ENCODE measurements at regions not wholly inside any gene's neighbourhood (a gene's known extent, or its start where the extent isn't known, plus 50 kb on each side); places are given as distances from the start of the nearest gene placed in this dataset.
"Not testable (repeated sequence)": the region's sequence is repeated elsewhere in the genome, so short reads cannot be mapped to it uniquely, and the experiment has no call there.

DNA sequence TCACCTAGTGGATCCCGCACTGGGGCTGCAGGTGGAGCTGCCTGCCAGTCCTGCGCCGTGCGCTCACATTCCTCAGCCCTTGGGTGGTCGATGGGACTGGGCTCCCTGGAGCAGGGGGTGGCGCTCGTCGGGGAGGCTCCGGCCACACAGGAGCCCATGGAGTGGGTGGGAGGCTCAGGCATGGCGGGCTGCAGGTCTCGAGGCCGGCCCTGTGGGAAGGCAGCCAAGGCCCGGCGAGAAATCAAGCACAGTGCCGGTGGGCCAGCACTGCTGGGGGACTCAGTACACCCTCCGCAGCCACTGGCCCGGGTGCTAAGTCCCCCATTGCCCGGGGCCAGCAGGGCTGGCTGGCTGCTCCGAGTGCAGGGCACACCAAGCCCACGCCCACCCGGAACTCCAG is 1708.6 kb downstream of the OLFM4 start:
- DNase-seq = not testable (repeated sequence)

DNA sequence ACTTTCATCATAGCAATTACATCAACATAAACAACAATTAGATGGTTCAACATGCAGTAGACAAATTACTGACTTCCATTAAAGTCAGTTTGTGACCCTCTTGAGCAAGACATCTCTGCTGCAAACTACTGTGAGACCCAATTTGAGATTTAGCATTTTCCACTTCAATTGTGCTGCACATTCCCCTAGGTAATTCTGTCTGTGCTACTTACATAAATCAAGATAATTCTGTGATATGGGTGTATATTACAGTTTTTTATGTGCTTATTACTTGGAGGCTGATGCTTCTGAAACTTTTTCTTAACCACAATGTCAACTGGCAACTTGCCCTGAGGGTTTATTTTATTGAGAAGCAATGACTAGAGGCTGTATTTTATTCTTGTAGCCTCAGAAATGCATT is 1714.4 kb downstream of the OLFM4 start:
- DNase-seq = no peak

DNA sequence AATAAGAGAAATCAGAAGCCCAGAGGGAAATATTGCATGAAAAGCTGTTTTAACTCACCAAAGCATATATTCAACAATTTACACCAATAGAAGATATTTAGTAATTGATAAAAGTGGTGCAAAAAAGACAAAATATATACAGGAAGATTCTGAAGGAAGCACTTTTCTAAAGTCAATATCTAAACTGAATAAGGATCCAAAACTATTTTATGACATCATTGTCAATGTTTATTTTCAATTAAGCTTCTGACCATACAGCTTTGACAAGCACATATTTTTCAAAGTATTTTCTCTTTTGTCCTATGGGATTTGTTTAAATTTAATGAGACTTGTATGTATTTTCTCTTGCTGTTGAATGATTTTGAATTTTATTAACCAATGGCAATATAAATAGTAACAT is 1716.1 kb downstream of the OLFM4 start:
- no peak for DNase-seq

DNA sequence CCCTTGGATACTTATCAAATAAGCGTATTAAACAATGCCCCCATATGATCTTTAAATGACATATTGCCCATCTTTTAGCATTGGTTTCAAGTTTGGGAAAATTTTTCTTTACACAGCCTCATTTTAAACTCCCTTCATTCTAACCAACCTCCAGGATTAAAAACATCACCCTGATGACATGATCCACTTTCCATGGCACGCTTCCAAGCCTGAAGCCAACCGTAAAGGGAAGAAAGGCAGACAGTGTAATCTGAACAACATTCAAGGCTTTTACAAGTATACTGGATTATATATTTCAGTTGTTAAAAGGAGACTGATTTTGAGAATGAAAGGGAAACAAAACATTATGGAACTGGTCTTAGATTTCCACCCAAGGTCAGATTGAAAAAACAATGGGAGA is 1721.9 kb downstream of the OLFM4 start:
- DNase-seq = no peak

DNA sequence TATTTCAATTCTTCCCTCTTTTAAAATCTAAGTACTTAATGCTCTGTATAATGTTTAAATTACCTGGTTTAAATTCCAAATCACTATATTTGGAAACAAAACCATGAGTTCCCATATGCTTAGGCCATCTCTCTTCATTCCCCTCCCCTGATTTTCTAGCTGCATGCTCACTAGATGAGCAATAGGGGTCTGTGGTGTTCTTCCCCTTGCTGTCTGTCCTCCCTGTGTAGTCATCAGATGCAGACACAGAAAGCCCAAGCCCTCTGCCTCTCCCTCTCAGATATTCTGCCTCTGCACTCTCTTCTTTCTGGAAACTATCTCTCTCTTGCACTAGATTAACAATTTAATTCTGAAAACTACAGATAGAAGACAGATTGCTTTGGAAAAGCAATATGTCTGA is 1730.2 kb downstream of the OLFM4 start:
- DNase-seq = no peak

DNA sequence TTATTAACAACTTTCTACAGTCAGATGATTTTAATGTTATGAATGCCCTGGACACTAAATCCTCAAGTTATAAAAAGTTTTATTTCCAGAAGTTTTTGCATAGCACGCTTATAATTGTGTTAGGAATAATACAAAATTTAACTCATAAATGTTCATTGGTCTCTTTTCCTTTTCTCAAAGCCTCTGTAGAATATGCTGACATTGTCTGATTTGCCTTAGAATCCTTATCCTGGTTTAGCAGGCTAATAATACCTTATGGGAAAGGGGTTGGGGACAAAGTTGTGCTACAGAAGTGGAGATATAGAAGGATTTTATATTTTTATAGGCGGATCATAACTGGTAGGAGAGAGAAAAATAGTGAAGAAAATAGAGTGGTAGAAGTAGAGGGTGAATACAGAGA is 1739.6 kb downstream of the OLFM4 start:
- no peak for DNase-seq

DNA sequence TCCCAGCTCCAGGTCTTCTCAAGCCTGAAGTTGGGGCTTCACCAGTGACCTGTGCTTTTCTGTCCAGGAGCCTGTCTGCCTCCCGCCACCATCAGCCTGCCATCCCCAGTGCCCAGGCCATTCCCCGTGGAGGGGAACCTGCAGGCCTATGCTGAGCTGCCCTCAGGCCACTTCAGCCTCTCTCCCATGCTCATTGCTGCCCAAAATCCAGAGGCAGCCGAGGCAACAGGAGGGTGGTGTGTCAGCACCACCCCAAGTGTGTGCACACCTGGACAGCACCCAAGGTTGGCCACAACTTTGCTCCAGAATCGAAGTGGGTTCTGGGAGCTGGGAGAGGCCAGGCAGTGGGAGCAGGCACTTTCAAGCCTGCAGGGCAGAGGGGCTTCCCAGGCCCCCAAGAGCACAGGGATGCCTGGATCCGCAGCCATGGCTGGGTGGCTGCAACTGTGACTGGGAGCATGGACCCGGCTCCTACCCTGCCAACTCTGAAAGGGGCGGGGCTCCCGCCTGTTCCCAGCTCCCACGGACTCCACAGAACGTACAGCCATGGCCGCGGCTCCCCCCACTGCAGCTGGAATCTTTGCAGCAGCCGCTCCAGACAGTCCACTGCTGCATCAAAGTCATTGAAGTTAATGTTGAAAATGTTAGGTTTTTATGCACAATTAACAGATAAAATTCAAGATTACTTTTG is 1747.0 kb downstream of the OLFM4 start:
- no peak for DNase-seq

DNA sequence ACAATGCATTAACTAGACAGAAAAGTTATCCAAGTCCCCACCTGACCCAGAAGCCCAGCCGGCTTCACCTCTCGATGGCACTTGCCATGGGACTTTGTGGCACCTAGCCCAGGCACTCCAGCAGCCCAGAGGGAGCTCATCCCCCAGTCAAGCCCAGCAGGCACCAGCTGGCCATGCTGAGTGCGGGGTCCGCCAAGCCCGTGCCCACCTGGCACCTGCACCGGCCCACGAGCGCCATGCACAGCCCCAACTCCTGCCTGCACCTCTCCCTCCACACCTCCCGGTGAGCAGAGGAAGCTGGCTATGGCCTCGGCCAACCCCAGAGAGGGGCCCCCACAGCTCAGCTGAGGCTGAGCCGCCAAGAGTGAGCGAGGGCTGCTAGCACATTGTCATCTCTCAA is 1759.1 kb downstream of the OLFM4 start:
- DNase-seq = no peak

DNA sequence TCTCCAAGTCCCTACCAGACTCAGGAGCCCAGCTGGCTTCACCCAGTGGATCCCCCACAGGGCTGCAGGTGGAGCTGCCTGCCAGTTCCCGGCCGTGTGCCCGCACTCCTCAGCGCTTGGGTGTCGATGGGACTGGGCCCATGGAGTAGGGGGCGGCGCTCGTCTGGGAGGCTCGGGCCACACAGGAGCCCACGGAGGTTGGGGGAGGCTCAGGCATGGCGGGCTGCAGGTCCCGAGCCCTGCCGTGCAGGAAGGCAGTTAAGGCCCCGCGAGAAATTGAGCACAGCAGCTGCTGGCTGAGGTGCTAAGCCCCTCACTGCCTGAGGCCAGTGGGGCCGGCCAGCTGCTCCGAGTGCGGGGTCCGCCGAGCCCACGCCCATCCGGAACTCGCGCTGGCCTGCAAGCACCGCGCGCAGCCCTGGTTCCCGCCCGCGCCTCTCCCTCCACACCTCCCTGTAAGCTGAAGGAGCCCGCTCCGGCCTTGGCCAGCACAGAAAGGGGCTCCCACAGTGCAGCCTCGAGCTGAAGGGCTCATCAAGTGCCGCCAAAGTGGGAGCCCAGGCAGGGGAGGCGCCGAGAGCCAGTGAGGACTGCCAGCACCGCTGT is 1771.1 kb downstream of the OLFM4 start:
- no peak for DNase-seq

DNA sequence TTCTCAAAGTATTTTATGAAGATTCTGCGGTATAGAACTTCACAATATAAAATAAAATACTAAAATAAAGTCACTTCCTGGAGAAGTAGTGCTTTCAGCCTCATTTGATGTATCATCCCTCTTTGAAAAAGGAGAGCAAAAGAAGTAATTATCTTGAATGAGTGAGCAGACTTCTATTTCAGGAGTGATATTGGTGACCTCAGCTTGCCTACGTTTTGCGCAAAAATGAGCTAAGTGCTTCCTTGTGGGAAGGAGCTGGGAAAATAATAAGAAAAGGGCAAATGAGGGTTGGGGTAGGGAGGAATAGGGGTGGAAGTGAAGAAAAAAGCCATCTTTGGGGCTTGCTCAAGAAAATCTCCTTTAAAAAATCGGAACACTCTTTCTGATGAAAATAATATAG is 1773.6 kb downstream of the OLFM4 start:
- DNase-seq = no peak

DNA sequence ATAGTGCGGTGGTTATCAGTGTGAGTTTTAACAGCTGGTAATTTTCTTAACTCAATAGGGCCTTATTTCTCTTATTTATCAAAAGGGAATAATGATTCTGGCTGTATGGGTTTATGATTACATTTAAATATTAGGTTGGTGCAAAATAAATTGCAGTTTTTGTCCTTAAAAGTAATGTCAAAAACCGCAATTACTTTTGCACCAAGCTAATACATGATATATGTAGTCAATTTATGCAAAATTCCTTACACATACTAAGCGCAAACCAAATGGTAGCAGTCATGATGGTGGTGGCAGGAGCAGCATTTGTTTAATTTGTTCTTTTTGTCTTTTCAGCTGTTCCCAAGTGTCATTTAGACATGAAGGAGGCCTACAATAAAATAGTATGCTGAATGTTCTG is 1777.1 kb downstream of the OLFM4 start:
- DNase-seq = no peak

DNA sequence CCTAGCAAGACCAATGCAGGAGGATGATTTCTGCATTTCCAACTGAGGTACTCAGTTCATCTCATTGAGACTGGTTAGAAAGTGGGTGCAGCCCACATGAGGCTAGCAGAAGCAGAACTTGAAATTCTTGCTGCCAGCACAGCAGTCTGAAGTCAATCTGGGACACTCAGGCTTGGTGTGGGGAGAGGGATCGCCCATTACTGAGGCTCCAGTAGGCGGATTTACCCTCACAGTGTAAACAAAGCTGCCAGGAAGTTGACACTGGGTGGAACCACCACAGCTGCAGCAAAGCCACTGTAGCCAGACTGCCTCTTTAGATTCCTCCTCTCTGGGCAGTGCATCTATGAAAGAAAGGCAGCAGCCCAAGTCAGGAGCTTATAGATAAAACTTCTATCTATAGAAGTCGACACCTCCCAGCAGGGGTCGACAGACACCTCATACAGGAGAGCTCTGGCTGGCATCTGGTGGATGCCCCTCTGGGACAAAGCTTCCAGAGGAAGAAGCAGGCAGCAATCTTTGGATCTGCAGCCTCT is 1793.4 kb downstream of the OLFM4 start:
- not testable (repeated sequence) for DNase-seq

DNA sequence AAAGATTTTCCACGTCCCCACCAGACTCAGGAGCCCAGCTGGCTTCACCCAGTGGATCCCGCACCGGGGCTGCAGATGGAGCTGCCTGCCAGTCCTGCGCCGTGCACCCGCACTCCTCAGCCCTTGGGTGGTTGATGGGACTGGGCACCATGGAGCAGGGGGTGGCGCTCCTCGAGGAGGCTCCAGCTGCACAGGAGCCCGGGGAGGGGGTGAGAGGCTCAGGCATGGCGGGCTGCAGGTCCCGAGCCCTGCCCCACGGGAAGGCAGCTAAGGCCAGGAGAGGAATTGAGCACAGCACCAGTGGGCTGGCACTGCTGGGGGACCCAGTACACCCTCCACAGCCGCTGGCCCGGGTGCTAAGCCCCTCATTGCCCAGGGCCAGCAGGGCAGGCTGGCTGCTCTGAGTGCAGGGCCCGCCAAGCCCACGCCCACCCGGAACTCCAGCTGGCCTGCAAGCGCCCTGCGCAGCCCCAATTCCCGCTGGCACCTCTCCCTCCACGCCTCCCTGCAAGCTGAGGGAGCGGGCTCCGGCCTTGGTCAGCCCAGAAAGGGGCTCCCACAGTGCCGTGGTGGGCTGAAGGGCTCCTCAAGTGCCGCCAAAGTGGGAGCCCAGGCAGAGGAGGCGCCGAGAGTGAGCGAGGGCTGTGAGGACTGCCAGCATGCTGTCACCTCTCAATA is 1800.9 kb downstream of the OLFM4 start:
- DNase-seq = not testable (repeated sequence)

DNA sequence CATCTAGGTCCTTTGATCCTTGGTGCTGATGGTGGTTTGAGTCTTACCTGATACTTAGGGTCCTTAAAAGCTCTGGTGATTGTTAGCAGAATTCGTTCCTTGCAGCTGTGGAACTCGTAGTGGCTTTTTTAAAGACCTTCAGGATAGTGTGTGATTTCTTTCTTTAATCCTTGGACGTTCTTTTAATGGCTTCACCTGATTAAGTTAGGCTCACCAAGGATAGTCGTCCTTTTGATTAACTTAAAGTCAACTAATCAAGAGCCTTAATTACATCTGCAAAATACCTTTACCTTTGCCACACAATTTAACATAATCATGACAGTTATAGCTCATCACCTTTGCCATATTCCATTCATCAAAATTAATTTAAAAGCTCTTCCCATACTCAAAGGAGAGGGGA is 1807.7 kb downstream of the OLFM4 start:
- DNase-seq = no peak

DNA sequence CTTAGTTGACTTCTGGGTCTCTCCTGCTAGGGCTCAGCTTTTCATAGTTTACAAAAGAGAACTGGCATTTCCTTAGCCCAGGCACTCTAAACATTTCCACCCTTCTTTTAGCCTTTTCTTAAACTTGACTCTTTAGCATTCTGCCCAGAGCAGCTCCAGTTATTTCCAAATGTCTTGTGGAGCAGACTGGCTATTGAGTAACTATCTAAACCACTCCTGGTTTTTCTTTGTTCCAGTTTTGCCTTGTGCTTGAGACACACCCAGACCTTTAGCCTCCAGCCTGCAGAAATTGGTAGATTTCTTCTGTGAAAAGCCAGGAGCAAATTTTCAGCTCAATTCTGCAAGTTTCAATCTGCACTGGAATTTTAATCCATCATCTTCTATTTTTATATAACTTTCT is 1813.1 kb downstream of the OLFM4 start:
- no peak for DNase-seq

DNA sequence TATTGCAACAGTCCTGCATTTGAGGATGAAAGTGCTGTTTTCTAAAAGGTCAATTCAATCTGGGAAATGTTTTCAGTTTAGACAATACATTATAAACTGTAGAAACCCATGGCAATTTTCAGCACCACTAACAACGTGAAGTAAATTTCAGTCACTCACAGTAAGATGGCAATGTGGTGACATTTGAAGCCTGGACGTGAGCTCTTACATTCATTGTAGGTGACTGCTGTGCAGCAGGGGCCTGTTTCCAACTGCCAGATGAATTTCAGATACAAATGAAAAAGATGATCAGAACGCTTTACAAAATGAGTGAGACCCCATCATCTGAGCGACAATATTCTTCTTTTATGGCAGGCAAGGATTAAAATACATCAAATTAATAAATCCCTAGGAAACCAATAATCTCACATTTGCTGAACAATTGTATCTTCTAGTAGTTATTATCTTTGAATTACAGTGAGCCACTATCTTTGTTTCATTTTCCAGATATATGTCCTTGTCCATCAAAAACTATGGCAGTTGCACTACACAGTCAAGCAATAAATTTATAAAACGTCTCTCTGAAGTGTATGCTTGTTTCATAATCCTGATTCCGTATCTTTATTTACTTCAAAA is 1816.8 kb downstream of the OLFM4 start:
- no peak for DNase-seq

DNA sequence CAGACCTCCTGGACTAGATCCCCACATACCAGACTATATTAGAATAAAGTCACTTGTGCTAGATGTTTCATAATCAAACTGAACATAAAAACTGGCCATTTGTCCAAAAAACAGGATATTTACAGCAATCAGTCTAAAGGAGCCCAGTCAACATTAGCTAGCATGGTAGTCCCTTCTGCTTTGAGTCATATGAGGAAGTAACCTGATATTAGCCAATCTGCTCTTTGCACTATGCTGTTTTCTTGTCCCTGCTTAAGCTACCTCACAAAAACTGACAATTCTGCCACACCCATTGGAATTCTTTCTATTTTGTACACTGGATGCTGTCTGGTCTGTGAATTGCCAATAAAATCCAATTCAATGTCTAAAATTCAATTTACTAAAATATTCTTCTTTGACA is 1824.2 kb downstream of the OLFM4 start:
- no peak for DNase-seq

DNA sequence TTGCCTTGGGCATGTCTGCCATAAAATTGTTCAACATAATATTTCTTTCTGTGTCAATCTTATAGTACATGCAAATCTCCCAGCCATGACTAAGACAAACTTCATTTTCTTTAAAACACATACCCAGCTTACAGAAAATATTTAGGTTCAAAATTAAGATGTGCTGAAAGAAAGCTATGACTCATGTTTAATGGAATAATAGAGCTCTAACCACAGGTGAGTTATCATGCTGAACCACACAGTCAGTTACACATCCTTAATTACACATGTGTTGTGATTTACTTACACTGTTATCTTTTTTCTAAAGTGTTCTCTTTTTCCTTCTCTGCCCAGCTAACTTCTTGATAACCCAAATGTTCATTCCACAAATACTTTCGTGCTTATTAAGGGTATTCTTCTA is 1831.2 kb downstream of the OLFM4 start:
- DNase-seq = no peak

DNA sequence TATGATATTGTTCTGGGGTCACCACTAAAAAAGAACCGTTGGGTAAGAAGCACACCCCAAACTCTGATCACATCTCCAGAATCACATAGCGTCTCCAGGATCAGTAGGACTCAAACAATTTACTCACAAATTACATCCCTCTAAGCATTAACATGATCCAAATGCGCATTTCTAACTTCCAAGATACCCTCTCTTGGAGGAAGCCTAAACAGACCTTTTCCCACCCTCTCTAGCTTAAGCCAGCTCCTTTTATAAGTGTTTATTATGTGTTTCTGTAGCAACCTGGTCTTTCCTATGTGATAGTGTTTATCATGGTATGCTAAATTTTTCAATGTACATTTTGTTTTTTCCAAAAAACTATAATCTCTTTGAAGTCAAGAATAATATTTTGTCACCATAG is 1846.5 kb downstream of the OLFM4 start:
- no peak for DNase-seq

DNA sequence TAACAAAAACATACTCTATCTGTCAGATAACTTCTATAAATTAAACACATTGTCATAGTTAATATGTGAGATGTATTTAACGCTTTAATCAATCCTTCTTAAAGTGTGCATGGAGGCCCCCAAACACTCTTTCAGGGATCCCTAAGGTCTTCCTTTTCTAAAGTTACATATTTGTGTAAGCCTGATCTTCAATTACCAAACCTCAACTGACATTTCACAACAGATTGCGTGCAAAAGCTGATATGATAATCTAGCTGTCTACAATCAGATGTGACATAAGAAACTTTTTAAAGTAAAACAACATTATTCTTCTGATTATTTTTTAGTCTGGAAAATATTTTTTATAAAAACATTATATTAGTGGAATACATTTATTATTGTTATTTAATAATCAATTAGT is 1850.4 kb downstream of the OLFM4 start:
- no peak for DNase-seq

DNA sequence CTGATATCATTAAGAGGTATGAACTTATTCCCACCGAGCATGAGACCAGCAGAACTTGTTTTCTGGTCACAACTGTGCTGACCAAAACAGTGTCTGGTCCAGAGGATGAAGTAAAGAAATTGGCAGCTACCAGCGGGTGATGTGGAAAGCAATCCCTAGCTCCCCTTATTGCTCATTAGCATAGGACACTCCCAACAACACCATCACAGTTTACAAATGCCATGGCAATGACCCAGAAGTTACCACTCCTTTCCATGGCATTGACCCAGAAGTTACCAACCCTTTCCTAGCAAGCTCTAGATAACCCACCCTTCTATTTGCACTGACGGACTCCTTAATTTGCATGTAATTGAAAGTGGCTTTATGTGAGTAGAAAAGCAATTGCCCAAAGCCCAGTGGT is 1856.1 kb downstream of the OLFM4 start:
- peak; percentile 8 for DNase-seq

DNA sequence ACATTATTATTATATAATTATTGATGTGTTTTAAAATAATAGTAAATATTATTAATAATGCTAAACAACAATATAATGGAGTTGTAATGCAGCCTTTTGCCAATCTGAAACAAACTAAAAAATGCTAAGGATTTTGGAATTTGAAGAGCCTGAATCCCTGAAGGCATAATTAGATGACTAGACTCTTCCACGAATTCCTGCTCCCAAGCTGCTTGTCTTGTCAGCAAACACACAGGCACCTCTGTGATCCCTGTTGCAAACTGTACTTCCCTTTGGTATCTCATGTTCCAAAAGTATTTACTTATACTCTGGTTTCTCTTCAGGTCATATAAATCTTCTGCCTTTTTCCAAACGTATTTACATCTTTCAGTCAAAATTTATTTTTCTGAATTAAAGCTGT is 1862.4 kb downstream of the OLFM4 start:
- DNase-seq = no peak

DNA sequence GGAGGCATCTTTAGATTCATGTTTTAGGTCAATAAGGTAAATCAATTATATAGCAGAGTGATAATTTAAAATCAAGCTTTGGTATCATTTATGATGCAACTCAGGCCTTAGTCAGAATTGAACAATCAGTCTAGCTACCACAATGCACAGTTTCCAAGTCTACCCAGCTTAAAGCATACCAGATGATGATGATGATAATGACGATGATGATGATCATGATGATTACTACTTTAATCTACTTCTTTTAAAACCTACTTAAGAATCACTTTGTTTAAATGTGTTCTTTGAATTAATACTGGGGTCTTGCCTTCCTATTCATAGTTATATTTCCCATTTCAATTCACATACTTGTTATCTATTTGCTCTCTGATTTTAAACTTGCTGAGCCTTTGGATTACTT is 1872.7 kb downstream of the OLFM4 start:
- no peak for DNase-seq

DNA sequence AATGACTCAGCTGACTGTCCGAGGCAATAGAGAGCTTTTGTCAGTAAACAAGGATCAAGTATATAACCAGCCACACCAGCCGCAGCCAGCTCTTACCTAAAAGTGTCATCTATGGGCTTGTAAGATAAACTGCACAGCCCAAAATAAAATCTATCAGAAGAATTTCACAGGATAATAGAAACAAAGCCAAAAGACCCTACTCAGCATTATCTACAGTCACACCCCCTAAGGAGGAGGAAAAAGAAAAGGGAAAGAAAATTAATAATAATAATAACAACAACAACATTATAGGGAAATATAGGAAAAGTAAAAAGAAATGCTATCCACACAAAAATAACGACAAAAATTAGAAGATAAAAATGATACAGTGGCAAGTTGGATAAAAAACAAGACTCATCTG is 1883.8 kb downstream of the OLFM4 start:
- no peak for DNase-seq

Data from T1000 (cell line).